Cardiac fibroblast (primary cell): ENCODE measurements at regions not wholly inside any gene's neighbourhood (a gene's known extent, or its start where the extent isn't known, plus 50 kb on each side); places are given as distances from the start of the nearest gene placed in this dataset.

Source experiments
- DNase-seq, 2 donors: peaks; one replicate each; pipeline versions ENCODE4 v3.0.0 to v3.0.0-alpha.2; 2010; ENCODE audit warnings: low read depth in 2 of 2
- H3K4me3 ChIP-seq, 2 donors: replicated peaks in 1 of 2; 1 replicate in 1 of 2; 2 replicates in 1 of 2; pipeline ENCODE4 v1.5.1; 2011; ENCODE audit warnings: low read depth in 2 of 2, low read length in 2 of 2, mild to moderate bottlenecking in 2 of 2, moderate library complexity in 1 of 2
- TF ChIP-seq, protein P1 (sequence below): IDR thresholded peaks from one replicate; pipeline ENCODE4 v1.5.1; 2011; ENCODE audit warnings: low read depth, mild to moderate bottlenecking, low read length, inconsistent platforms

DNA sequence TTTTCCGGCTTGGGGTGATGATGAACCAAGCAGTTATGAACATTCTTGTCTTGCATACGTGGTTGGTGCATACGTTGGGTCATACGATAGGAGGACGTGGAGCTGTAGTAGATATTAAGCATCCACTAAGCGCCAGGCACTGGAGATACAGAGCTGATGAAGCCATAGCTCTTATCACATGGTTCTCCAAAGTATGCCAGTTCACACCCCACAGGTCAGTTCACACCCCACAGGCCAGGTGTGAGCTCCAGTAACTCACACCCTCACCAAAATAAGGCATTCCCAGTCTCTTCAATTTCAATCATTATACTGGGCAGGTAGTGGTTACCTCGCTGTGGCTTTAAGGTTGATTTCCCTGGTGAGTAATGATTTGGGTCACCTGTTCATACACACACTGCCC lies 335.5 kb downstream of the FOXL1 start:
- H3K4me3 ChIP-seq: no peak overlapping the region
- TF ChIP-seq, protein P1, sequence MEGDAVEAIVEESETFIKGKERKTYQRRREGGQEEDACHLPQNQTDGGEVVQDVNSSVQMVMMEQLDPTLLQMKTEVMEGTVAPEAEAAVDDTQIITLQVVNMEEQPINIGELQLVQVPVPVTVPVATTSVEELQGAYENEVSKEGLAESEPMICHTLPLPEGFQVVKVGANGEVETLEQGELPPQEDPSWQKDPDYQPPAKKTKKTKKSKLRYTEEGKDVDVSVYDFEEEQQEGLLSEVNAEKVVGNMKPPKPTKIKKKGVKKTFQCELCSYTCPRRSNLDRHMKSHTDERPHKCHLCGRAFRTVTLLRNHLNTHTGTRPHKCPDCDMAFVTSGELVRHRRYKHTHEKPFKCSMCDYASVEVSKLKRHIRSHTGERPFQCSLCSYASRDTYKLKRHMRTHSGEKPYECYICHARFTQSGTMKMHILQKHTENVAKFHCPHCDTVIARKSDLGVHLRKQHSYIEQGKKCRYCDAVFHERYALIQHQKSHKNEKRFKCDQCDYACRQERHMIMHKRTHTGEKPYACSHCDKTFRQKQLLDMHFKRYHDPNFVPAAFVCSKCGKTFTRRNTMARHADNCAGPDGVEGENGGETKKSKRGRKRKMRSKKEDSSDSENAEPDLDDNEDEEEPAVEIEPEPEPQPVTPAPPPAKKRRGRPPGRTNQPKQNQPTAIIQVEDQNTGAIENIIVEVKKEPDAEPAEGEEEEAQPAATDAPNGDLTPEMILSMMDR: no peak
- DNase-seq: no peak

DNA sequence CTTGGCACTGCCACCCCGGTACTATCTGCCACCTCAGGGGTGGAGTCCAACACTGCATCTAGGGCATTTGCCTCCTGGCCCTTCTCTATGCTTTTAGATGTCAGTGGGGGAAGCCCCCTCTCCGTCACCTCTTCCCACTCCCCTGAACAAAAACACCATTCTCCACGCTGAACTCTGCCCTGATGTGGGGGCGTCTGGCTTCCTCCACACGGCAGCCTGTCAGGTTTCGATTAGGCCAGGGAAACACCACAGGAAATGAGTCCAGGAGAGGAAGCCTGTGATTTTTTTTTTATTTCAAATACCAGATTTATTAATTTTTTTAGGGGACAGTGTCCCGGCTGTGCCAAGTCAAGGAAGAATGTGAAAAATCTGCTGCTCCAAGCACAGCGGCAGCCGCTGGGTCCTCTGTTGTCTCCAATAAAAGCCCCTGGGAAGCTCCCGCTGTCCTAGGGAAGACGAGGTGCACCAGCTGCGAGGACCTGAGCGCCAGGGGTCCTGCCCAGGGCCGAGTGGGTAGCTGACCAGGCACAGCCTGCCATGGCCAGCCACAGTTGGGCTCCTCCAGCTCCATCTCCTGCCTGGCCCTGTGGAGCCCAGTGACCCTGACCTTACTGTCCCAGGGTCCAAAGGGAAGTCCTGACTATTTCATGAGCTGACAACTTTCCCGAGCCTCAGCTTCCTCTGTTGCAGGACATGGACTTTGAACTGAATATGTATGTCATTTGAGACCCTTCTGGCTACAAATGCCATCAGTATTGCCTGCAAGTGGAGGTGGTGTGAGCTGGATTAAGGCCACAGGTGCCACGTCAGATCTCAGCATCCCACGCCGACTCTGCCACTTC lies 336.7 kb downstream of the FOXL1 start:
- TF ChIP-seq, protein P1: no peak
- no peak for DNase-seq
- H3K4me3 ChIP-seq: no peak overlapping the region

DNA sequence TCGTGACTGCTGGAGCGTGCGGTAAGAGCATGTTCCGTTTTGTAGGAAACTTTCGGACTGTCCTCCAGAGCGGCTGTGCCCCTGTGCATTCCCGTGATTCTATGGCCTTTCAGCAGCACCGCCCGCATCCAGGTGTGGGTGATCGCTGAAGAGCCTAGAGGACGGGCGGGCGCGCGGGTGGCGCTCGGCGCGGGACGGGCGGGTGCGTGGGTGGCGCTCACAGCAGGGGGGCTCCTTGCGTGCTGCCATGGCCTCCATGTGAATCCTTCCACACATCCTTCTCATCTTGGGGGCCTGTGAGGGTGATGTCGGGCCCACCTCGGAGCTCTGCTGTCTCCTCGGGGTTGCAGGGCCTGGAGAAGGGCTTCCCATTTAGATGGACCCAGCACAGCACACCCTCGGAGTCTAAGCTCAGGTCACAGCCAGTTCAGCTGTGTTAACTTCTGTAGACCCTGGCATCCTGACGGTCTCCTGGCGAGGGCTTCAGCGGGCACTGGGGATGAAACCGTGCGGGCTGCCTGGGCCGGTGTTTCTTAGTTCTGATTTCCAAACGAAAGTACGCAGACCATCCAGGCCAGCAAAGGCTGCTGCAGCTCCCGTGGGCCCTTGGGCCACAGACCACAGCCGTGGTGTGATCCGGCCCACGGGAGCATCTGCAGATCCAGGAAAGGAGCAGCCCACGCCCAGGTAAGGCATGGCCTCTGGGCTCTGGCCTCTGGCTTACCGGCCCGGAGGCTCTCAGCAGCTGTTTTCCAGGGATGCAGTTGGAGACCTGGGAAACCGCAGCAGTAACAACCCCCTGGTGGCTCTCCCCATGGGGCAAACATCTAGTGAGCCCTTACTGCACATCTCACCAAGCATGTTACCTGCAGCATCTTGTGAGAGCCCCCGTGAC lies 339.4 kb downstream of the FOXL1 start:
- no peak for DNase-seq
- TF ChIP-seq, protein P1: no peak
- no peak overlapping the region for H3K4me3 ChIP-seq

DNA sequence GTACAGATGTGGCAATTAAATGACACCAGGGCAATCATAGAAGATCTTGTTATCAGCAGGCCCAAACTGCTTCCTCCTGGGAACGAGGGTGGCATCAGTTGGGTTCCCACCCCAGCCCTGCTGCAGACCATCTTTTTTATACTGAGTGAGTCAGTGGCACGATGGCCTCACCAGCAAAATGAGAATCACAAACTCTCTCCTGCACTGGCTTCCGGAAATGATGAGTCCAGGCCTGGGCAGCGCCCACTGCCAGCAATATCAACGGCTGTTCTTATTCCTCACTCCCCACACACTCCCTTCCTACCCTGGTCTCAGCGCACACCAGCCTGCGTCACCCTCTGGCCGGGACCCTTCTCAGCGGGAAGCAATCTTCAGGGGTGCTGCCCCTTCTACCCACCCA lies 340.3 kb downstream of the FOXL1 start:
- DNase-seq: no peak
- no peak overlapping the region for H3K4me3 ChIP-seq
- TF ChIP-seq, protein P1: no peak

DNA sequence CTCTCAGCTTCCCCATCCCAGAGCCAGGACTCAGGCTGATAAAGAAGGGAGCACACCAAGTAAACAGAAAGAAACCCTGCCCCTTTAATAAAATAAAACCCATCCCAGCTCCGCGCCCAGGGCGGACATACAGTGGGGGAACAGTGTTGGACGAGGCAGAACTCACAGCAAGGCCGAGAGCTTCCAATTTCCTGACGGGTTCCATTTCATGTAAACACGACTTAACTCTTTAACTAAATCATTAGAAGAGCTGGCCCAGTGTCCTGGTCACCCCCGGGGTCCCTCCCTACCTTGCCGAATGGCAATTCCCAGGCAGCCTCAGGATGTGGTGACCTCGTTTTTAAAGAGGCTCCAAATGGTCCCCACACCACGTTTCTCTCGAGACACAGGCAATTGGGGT lies 340.7 kb downstream of the FOXL1 start:
- TF ChIP-seq, protein P1: no peak
- DNase-seq: no peak
- H3K4me3 ChIP-seq: no peak overlapping the region

DNA sequence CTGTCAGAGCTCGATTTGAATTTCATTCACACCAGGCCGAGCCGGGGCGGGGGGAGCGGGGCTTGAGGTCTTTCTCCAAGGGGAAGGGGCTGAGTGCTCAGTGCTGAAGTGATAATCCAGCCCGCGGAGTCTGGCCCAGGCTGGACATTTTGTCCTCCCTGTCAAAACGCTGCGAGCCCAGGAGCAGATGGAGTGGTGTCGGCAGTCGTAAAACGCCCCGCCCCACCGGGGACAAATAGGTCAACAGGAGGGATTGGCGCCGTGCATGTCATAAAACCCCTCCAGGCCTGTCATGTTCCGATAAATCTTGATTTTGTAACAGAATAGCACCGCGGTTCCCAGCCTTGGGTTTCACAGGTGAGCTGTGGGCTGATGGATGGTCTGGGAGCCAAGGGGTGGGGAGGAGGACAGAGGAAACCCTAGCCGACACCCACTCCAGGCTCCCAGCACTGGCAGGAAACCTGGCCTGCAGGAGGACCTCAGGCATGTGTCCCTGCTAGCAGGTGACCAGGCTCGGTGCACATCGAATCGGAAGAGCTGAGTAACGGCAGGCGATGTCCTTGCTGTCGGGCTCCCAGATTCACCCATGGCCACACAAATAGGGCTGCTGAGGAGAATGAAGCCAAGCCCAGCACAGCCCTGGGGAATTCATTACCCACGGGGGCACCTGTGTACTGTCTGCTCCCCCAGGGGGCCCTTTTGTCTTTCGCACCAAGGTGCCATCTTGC lies 341.4 kb downstream of the FOXL1 start:
- DNase-seq: no peak
- TF ChIP-seq, protein P1: no peak
- no peak overlapping the region for H3K4me3 ChIP-seq
